Tibial nerve (tissue), 4 donors: ENCODE measurements at regions not wholly inside any gene's neighbourhood (a gene's known extent, or its start where the extent isn't known, plus 50 kb on each side); places are given as distances from the start of the nearest gene placed in this dataset.

Experiments
- DNase-seq, 2 donors: peaks; one replicate each; pipeline ENCODE4 v3.0.0-alpha.2; 2019; ENCODE audit warnings: low spot score in 2 of 2
- H3K27ac ChIP-seq, 4 donors: fragments of 200-600 bp; sonication (generic) in 3 of 4; one replicate each; pipeline ENCODE4 v1.5.1; 2017 to 2019; ENCODE audit warnings: mild to moderate bottlenecking in 1 of 4
- H3K27me3 ChIP-seq, 2 donors: fragments of 200-600 bp; sonication (generic) in 1 of 2; one replicate each; pipeline versions ENCODE4 v1.5.1 to v1.6.0; 2017 to 2019
- H3K36me3 ChIP-seq, 3 donors: fragments of 200-600 bp; sonication (generic); one replicate each; pipeline ENCODE4 v1.5.1; 2018 to 2019
- H3K4me1 ChIP-seq, 4 donors: fragments of 200-600 bp; sonication (generic) in 3 of 4; one replicate each; pipeline ENCODE4 v1.5.1; 2017 to 2019
- H3K4me3 ChIP-seq, 4 donors: fragments of 200-600 bp; sonication (generic) in 3 of 4; one replicate each; pipeline ENCODE4 v1.5.1; 2017 to 2019; ENCODE audit warnings: mild to moderate bottlenecking in 1 of 4, moderate library complexity in 1 of 4
- H3K9me3 ChIP-seq, 4 donors: fragments of 200-600 bp; sonication (generic) in 3 of 4; one replicate each; pipeline ENCODE4 v1.5.1; 2017 to 2019
- EP300 ChIP-seq, 2 donors: sonication (generic); formaldehyde crosslinking; IDR thresholded peaks; one replicate each; pipeline ENCODE4 v1.6.1; 2017; ENCODE audit warnings: antibody characterized with exemption in 2 of 2, mild to moderate bottlenecking in 1 of 2
- POLR2A ChIP-seq, 2 donors: fragments of 450-650 bp; IDR thresholded peaks; one replicate each; pipeline ENCODE4 v1.6.1; 2017; ENCODE audit warnings: antibody characterized with exemption in 2 of 2, mild to moderate bottlenecking in 2 of 2, moderate library complexity in 2 of 2
- WGBS, 2 donors: methylation state at CpG; one replicate each; pipeline ENCODE4 v1.1.5; 2018; 5-methylcytosine and 5-hydroxymethylcytosine counted together
- TF ChIP-seq, protein P1 (sequence below), 5 experiments: fragments of 200-600 bp in 3 of 5; fragments of 450-650 bp in 2 of 5; sonication (generic) in 3 of 5; IDR thresholded peaks; one replicate each; pipeline ENCODE4 v1.5.1; 2016 to 2019; ENCODE audit warnings: antibody characterized with exemption in 5 of 5, mild to moderate bottlenecking in 3 of 5, moderate library complexity in 2 of 5

DNA sequence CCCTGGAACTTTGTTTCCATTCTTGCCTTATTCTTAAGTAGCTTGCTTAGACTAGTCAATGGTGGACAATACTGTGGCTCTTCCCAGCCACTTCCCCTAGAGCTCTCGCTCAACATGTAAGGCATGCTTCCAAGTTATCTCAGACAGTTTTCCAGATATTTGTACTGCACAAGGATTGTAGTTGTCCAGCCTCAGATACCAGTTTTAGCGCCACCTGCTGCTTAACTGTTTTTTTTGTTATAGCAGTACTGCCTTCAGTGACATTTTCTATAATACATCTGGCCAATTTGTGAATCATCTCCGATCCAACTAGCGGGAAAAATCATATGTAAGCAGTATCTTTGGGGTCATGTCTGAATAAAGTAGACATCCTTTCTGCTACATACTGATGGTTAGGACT lies 346.7 kb upstream of the ADGRL4 start:
- 48 to 51% methylated on average over 4 of the region's 4 CpGs for WGBS, 2 donors
- DNase-seq = peak in 1 of 2 donors; percentile 71
- H3K9me3 ChIP-seq = no peaks in the 10 kb centered on the region
- H3K27me3 ChIP-seq = no peaks in the 10 kb centered on the region
- H3K4me1 ChIP-seq = no peaks in the 10 kb centered on the region
- no peaks in the 10 kb centered on the region for H3K36me3 ChIP-seq
- no peak overlapping the region for H3K4me3 ChIP-seq
- H3K27ac ChIP-seq = no peak overlapping the region
- TF ChIP-seq POLR2A (IDR thresholded peaks at IDR 0.05) = no peak
- TF ChIP-seq, protein P1, sequence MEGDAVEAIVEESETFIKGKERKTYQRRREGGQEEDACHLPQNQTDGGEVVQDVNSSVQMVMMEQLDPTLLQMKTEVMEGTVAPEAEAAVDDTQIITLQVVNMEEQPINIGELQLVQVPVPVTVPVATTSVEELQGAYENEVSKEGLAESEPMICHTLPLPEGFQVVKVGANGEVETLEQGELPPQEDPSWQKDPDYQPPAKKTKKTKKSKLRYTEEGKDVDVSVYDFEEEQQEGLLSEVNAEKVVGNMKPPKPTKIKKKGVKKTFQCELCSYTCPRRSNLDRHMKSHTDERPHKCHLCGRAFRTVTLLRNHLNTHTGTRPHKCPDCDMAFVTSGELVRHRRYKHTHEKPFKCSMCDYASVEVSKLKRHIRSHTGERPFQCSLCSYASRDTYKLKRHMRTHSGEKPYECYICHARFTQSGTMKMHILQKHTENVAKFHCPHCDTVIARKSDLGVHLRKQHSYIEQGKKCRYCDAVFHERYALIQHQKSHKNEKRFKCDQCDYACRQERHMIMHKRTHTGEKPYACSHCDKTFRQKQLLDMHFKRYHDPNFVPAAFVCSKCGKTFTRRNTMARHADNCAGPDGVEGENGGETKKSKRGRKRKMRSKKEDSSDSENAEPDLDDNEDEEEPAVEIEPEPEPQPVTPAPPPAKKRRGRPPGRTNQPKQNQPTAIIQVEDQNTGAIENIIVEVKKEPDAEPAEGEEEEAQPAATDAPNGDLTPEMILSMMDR (IDR thresholded peaks at IDR 0.05) = peak in 2 of 5 experiments; percentile 29 to 33
- no peak for TF ChIP-seq EP300 (IDR thresholded peaks at IDR 0.05)

DNA sequence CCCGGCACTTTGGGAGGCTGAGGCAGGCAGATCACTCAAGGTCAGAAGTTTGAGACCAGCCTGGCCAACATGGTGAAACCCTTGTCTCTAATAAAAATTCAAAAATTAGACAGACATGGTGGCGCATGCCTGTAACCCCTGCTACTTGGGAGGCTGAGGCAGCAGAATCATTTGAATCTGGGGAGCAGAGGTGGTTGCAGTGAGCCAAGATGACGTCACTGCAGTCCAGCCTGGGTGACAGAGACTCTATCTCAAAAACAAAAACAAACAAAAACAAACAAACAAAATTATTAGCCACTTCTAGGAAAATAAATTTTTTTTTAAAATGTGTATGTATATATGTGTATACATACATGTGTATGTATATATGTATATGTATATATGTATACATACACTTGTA lies 320.3 kb upstream of the ADGRL4 start:
- no peak overlapping the region for H3K4me3 ChIP-seq
- no peaks in the 10 kb centered on the region for H3K27me3 ChIP-seq
- no peaks in the 10 kb centered on the region for H3K36me3 ChIP-seq
- H3K9me3 ChIP-seq = peaks cover 0 to 5% (median 0%) of the 10 kb centered on the region in 4 donors
- H3K4me1 ChIP-seq = no peaks in the 10 kb centered on the region
- WGBS, 2 donors = 91 to 98% methylated on average over 3 of the region's 3 CpGs
- TF ChIP-seq POLR2A (IDR thresholded peaks at IDR 0.05) (no peak), EP300 (IDR thresholded peaks at IDR 0.05) (no peak)
- TF ChIP-seq, protein P1 (IDR thresholded peaks at IDR 0.05) = no peak
- H3K27ac ChIP-seq = no peak overlapping the region
- no peak for DNase-seq

DNA sequence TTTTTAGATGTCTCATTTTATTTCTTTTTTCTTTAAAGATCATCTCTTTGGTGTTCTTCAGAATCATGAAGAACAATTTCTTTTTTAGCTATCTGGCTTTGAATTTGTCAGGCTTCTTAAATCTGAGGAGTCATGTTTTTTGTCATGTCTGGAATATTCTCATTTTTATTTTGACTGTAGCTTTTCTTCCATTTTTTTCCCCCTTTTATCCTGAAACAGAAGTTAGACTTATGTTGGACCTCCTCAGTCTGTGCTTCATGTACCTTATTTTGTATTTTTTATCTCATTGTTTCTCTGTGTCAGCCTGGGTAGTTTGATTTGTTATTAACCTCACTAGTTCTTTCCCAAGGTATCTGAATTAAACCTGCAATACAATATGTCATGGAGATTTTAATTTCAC lies 319.2 kb upstream of the ADGRL4 start:
- Histone ChIP-seq H3K4me3 (no peak overlapping the region), H3K9me3 (peaks cover 0 to 5% (median 0%) of the 10 kb centered on the region in 4 donors), H3K27ac (no peak overlapping the region), H3K36me3 (no peaks in the 10 kb centered on the region), H3K27me3 (no peaks in the 10 kb centered on the region), H3K4me1 (no peaks in the 10 kb centered on the region)
- TF ChIP-seq EP300 (IDR thresholded peaks at IDR 0.05) = no peak
- TF ChIP-seq POLR2A (IDR thresholded peaks at IDR 0.05) = no peak
- TF ChIP-seq, protein P1 (IDR thresholded peaks at IDR 0.05) = no peak
- no peak for DNase-seq

DNA sequence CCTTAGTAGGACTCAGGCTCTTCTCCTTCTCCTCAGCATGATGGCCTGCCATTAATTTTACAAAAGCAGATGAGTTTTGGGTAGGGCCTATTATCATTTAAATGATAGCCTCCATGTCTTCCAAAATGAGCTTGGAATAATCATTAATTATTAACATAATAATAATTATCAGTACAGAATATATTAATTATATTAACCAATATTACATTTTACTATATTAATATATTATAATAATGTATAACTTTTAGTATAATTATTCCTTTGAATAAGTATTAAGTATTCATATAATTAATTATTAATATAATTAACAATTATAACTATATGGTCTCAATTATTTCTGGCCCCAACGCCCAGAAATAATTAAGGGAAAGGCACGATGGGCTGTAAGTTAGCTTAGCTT lies 318.6 kb upstream of the ADGRL4 start:
- Histone ChIP-seq H3K9me3 (peaks cover 0 to 5% (median 0%) of the 10 kb centered on the region in 4 donors), H3K4me3 (no peak overlapping the region), H3K27me3 (no peaks in the 10 kb centered on the region), H3K27ac (no peak overlapping the region), H3K36me3 (no peaks in the 10 kb centered on the region), H3K4me1 (no peaks in the 10 kb centered on the region)
- DNase-seq = no peak
- 92 to 96% methylated on average over 2 of the region's 2 CpGs for WGBS, 2 donors
- TF ChIP-seq, protein P1 (IDR thresholded peaks at IDR 0.05) = no peak
- TF ChIP-seq EP300 (IDR thresholded peaks at IDR 0.05) (no peak), POLR2A (IDR thresholded peaks at IDR 0.05) (no peak)

DNA sequence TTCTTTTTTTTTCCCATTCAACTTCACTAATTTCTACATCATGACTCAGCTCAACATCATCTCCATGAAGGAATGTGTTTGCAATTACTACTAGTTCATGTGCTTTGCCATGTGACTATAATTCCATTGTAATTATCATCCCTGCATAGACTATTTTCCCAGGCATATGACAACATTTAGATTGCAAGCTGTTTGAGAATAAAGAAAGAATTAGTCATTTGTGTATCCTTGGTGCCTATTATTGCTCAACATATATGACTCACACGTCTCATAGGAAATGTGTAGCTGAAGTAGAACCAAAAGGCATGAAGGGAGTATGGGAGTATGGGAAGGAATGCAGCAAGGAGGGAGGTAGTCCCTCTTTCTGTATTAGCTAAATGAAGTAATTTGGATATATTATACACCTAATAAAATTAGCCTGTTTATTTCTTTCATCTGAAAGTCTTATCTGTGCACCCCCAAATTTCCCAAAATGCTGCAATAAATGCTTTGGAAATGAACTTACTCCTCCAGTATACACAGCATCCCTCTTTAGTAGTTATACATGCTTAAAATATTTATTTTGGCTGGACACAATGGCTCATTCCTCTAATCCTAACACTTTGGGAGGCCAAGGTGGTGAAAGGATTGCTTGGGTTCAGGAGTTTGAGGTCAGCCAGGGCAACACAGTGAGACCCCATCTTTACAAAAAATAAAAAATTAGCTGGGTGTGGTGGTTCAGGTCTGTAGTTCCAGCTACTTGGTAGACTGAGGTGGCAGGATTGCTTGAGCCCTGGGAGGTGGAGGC lies 316.9 kb upstream of the ADGRL4 start:
- H3K27me3 ChIP-seq = no peaks in the 10 kb centered on the region
- H3K27ac ChIP-seq = no peak overlapping the region
- TF ChIP-seq, protein P1 (IDR thresholded peaks at IDR 0.05) = no peak
- peak in 1 of 2 donors; percentile 44 for TF ChIP-seq EP300 (IDR thresholded peaks at IDR 0.05)
- no peak for TF ChIP-seq POLR2A (IDR thresholded peaks at IDR 0.05)
- no peak overlapping the region for H3K4me3 ChIP-seq
- no peaks in the 10 kb centered on the region for H3K36me3 ChIP-seq
- peaks cover 0 to 5% (median 0%) of the 10 kb centered on the region in 4 donors for H3K9me3 ChIP-seq
- 20 to 25% methylated on average over 1 of the region's 1 CpG for WGBS, 2 donors
- no peaks in the 10 kb centered on the region for H3K4me1 ChIP-seq
- no peak for DNase-seq
